Adrenal gland (tissue), 9 donors: ENCODE measurements at regions not wholly inside any gene's neighbourhood (a gene's known extent, or its start where the extent isn't known, plus 50 kb on each side); places are given as distances from the start of the nearest gene placed in this dataset.
"Not testable (repeated sequence)": the region's sequence is repeated elsewhere in the genome, so short reads cannot be mapped to it uniquely, and the experiment has no call there.

ENCODE experiments used
- DNase-seq, 7 donors: peaks; one replicate each; pipeline ENCODE4 v3.0.0-alpha.2; 2019 to 2020
- H3K27ac ChIP-seq, 5 donors: fragments of 200-600 bp; sonication (generic) in 4 of 5; 1 replicate in 3 of 5; 2 replicates in 2 of 5; pipeline versions ENCODE4 v1.5.1 to v1.8.0; 2016 to 2020; ENCODE audit warnings: mild to moderate bottlenecking in 1 of 5
- H3K27me3 ChIP-seq: fragments of 200-600 bp; 2 replicates; pipeline ENCODE4 v1.8.0; 2021
- H3K36me3 ChIP-seq, 2 donors: fragments of 200-600 bp; replicated peaks in 1 of 2; 1 replicate in 1 of 2; 2 replicates in 1 of 2; pipeline versions ENCODE4 v1.5.1 to v1.8.0; 2018 to 2022
- H3K4me1 ChIP-seq, 2 donors: fragments of 200-600 bp; replicated peaks in 1 of 2; 1 replicate in 1 of 2; 2 replicates in 1 of 2; pipeline versions ENCODE4 v1.5.1 to v1.8.0; 2018 to 2021
- H3K4me3 ChIP-seq, 4 donors: fragments of 200-600 bp; sonication (generic) in 3 of 4; one replicate each; pipeline ENCODE4 v1.5.1; 2016 to 2018
- H3K9me3 ChIP-seq, 3 donors: fragments of 200-600 bp; sonication (generic) in 1 of 3; replicated peaks in 1 of 3; 1 replicate in 2 of 3; 2 replicates in 1 of 3; pipeline versions ENCODE4 v1.5.1 to v1.8.0; 2016 to 2021
- POLR2A ChIP-seq, 2 donors: fragments of 450-650 bp; IDR thresholded peaks; one replicate each; pipeline ENCODE4 v1.6.1; 2017; ENCODE audit warnings: antibody characterized with exemption in 2 of 2, mild to moderate bottlenecking in 2 of 2, moderate library complexity in 1 of 2
- WGBS, 4 donors: extraction: QIAGEN DNeasy Blood & Tissue Kit in 2 of 4; methylation state at CpG; one replicate each; pipeline versions ENCODE4 v1.1.5 to v1.1.7; 2013 to 2017; 5-methylcytosine and 5-hydroxymethylcytosine counted together
- intact Hi-C, 2 donors: fragments of 100-400 bp; cut with DNase I; formaldehyde crosslinking; loops; one replicate each; pipeline versions ENCODE4 v1.14.1 to v1.15.0; 2022 to 2023
- TF ChIP-seq, protein P1 (sequence below), 6 experiments: fragments of 450-650 bp in 4 of 6; fragments of 200-600 bp in 2 of 6; sonication (generic) in 1 of 6; IDR thresholded peaks; 1 replicate in 5 of 6; 2 replicates in 1 of 6; pipeline versions ENCODE4 v1.5.1 to v1.8.0; 2016 to 2021; ENCODE audit warnings: antibody characterized with exemption in 6 of 6, mild to moderate bottlenecking in 2 of 6, moderate library complexity in 1 of 6
- donor health status: healthy with polysubstance abuse.
- donor health status: Bipolar disorder and iron deficiency.
- donor health status: DM: yes; HTN: yes; CAD: no.
- donor health status: DM: no; HTN: no; CAD: no.
- donor health status: DM: no; HTN: no; CAD: no.

DNA sequence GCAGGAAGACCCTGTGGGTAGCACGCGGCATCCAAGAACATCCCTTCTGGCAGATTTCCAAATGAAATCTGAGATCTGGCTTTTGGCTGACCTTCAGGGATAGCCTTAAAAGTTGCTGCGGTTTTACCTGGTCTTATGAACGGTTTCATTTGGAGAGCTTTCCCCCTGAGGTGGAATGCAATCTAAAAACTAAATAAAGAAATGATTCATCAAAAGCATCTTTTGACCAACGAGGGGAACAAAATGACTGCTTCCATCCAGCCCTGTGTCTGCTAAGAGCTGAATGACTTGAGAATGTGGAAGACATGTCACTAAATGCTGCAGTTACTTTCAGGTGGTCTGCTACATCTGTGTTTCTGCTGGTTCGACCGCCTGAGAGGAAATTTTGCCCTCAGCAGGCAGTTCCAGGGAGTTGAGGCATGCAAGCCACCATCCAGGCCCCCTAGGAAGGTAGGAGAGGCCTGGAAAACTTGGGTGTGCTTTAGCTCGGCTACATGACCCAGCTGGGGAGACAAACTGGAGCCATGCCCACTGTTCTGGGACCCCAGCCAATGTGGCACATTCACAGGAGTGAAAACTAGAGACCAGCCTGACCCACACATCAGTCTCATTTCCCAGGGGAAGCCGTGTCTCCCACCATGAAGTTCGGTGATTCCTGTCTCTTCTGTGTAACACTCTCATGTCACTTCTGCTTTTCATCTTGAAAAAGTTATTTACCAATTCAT, 175.1 kb upstream of the KL start:
- Histone ChIP-seq H3K27ac (no peak overlapping the region), H3K9me3 (no peaks in the 10 kb centered on the region), H3K36me3 (no peaks in the 10 kb centered on the region), H3K27me3 (no peaks in the 10 kb centered on the region), H3K4me3 (no peak overlapping the region), H3K4me1 (peaks cover 0 to under 1% of the 10 kb centered on the region in 2 donors)
- TF ChIP-seq, protein P1, sequence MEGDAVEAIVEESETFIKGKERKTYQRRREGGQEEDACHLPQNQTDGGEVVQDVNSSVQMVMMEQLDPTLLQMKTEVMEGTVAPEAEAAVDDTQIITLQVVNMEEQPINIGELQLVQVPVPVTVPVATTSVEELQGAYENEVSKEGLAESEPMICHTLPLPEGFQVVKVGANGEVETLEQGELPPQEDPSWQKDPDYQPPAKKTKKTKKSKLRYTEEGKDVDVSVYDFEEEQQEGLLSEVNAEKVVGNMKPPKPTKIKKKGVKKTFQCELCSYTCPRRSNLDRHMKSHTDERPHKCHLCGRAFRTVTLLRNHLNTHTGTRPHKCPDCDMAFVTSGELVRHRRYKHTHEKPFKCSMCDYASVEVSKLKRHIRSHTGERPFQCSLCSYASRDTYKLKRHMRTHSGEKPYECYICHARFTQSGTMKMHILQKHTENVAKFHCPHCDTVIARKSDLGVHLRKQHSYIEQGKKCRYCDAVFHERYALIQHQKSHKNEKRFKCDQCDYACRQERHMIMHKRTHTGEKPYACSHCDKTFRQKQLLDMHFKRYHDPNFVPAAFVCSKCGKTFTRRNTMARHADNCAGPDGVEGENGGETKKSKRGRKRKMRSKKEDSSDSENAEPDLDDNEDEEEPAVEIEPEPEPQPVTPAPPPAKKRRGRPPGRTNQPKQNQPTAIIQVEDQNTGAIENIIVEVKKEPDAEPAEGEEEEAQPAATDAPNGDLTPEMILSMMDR (IDR thresholded peaks at IDR 0.05), result no peak
- no peak for TF ChIP-seq POLR2A (IDR thresholded peaks at IDR 0.05)
- 52 to 59% (median 54%) methylated on average over 10 of the region's 10 CpGs for WGBS, 4 donors
- DNase-seq, result no peak
- intact Hi-C loops, result no loop called here

DNA sequence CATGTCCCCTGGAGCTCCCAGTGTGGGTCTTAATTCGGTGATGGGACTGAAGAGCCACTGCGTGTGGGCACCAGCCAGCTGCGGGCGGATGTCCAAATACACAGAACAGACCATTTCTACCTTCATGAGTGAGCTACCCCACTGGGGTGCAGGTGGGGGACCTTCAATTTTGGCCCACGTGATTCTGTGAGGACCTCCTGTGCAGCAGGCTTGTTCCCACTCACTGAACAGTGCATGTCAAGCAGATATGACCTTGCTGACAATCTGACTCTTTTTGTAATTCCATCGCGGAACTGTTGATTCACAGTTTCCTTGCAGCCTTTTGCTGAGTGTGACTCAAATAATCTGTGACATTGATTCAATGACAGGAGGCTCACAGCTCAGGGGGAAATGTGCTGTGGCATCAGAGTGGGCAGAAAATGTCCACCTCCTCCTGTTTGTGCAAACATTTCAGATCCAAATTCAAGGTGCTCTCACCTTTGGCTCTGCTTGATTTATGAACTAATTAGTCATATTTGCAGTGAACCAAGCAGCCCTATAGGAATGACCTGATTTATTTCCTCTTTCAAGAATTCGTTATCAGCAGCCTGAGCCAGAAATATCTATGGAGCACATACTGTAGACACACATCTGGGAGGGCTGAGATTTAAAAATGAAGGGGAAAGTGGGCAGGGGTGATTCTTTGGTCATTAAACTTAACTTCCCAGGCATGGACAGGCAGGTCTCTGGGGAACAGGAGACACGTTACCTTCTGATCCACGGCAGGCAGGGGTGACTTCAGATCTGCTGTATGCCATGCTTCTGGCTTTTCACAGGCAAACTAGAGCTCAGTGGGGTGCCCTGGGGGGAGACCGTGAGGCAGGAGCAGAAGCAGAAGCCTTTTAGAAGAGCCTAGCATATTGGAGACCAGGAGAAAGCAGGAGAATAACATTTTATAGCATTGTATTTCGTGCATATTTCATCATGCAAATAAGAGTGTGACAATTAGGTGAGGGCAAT, 170.0 kb upstream of the KL start:
- TF ChIP-seq, protein P1 (IDR thresholded peaks at IDR 0.05), result no peak
- no peak for TF ChIP-seq POLR2A (IDR thresholded peaks at IDR 0.05)
- WGBS, 4 donors, result 56 to 65% (median 58%) methylated on average over 9 to 12 of the region's 12 CpGs
- intact Hi-C loops, result no loop called here

DNA sequence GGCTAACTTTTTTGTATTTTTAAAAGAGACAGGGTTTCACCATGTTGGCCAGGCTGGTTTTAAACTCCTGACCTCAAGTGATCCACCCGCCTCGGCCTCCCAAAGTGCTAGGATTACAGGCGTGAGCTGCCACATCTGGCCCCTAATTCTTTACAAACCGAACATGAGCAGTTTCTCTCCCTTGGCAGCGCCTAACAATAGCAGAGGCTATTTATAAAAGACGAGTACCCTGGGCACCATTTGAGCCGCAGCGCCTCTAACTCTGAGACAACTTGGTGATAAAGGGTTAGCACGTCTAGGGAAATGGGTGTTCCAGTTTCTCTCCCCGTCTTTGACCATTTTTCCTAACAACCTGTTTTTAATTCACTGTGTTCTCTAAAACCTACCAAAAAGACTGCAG, 168.2 kb upstream of the KL start:
- H3K4me3 ChIP-seq, H3K36me3 ChIP-seq, H3K27me3 ChIP-seq, intact Hi-C loops, H3K4me1 ChIP-seq, H3K9me3 ChIP-seq, DNase-seq, H3K27ac ChIP-seq: not testable (repeated sequence)
- WGBS, 4 donors, result 81 to 90% (median 88%) methylated on average over 10 of the region's 10 CpGs

More for the DNA sequence above, 170.0 kb upstream of the KL start:
- no peak overlapping the region for H3K27ac ChIP-seq
- peak in 3 of 7 donors; percentile 6 to 55 (median 21) for DNase-seq
- no peaks in the 10 kb centered on the region for H3K9me3 ChIP-seq
- no peaks in the 10 kb centered on the region for H3K27me3 ChIP-seq
- no peaks in the 10 kb centered on the region for H3K36me3 ChIP-seq
- no peak overlapping the region for H3K4me3 ChIP-seq
- peaks cover 0 to 6% of the 10 kb centered on the region in 2 donors for H3K4me1 ChIP-seq

DNA sequence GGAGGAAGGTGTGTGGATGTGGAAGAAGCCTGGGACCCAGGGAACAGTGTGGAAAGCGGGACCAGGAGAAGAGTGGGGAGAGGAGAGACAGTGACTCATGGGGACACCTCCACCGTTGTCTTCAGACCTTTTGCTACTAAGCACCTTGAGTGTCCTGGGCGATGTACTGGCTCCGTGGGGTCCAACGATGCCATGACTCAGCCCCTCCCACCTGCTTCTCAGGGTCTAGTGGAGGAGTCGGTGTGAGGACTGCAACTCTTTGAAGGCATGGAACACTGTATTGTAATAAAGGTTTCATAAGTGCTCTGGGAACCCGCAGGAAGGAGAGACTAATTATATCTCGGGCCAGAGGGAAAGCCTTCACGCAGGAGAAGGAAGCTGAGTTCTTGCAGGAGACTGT, 166.9 kb upstream of the KL start:
- no peaks in the 10 kb centered on the region for H3K27me3 ChIP-seq
- no peaks in the 10 kb centered on the region for H3K9me3 ChIP-seq
- no peak overlapping the region for H3K27ac ChIP-seq
- H3K4me1 ChIP-seq, result peaks cover 0 to 6% of the 10 kb centered on the region in 2 donors
- 83 to 87% (median 84%) methylated on average over 9 of the region's 9 CpGs for WGBS, 4 donors
- no peak for TF ChIP-seq POLR2A (IDR thresholded peaks at IDR 0.05)
- TF ChIP-seq, protein P1 (IDR thresholded peaks at IDR 0.05), result no peak
- intact Hi-C loops, result no loop called here
- DNase-seq, result no peak
- no peak overlapping the region for H3K4me3 ChIP-seq
- no peaks in the 10 kb centered on the region for H3K36me3 ChIP-seq
